OCI-LY1 (cell line): ENCODE measurements at regions not wholly inside any gene's neighbourhood (a gene's known extent, or its start where the extent isn't known, plus 50 kb on each side); places are given as distances from the start of the nearest gene placed in this dataset.

Experiments used
- CTCF ChIP-seq: fragments of 200-600 bp; sonication (generic), shearing (Covaris generic); IDR thresholded peaks from 2 replicates; pipeline ENCODE4 v1.5.1; 2017; ENCODE audit warnings: mild to moderate bottlenecking, antibody characterized with exemption, low read length, moderate library complexity, mixed read lengths
- EZH2 ChIP-seq: fragments of 200-600 bp; sonication (generic), shearing (Covaris generic); IDR thresholded peaks from 2 replicates; pipeline ENCODE4 v1.8.0; 2017; ENCODE audit warnings: borderline replicate concordance, mixed run types, mild to moderate bottlenecking, antibody characterized with exemption, low read length, moderate library complexity, mixed read lengths

DNA sequence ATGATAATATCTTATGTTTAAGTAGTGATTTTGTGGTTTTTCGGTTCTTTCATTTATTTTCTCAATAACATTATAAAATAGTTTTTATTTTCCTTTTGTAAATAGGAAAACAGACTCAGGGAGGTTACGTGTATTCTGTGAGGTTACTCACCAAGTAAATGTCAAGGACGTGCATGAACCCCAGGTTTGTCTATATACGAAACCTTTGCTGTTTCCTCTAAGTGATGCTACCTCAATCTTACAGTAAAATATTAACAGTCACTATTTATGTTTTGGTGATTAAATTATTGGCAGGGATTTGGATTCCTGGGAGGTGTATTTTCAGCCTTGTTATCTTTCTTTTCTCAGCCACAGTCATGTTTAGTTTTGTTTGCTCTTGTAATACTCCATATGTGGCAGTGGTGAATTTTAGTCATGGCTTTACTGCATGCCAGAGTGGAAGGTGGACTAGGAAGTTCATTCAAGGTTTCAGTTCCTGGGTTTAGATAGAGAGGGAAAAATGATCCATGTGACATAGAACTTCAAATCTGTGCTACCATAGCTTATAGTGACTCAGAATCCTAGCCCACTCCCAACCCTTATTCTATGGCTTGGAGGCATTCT, 139.9 kb downstream of the ARL4A start:
- TF ChIP-seq CTCF (no peak), EZH2 (no peak)
